ENCODE measurements at regions not wholly inside any gene's neighbourhood (a gene's known extent, or its start where the extent isn't known, plus 50 kb on each side); places are given as distances from the start of the nearest gene placed in this dataset.
"Not testable (repeated sequence)": the region's sequence is repeated elsewhere in the genome, so short reads cannot be mapped to it uniquely, and the experiment has no call there.

GRCh38 chr15:69869291-69869690 is 228.4 kb downstream of the TLE3 start:
- Histone ChIP-seq H3K4me1 (replicated peaks in 1 of 2) (no peaks in the 10 kb centered on the region), H3K4me3 (no peak overlapping the region), H3K27ac (no peak overlapping the region)
- 0 to 100% (median 43%) methylated on average over 1 to 2 of the region's 2 CpGs; no CpG with 5 or more reads in 3 of the 10 experiments for WGBS, 10 experiments
- ATAC-seq (replicated peaks in 6 of 8), result no peak
- in situ Hi-C loops (cut with MboI; ENCODE audit: low pct_unique_long_range_greater_than_20kb in 2 of 9, low sequenced_read_pairs in 9 of 9, unreplicated experiment in 9 of 9), result no loop called here

GRCh38 chr15:69869881-69870505 is 227.7 kb downstream of the TLE3 start:
- no peak overlapping the region for H3K4me3 ChIP-seq
- whole genome bisulfite sequencing, 10 experiments, result 49 to 97% (median 92%) methylated on average over 3 to 8 of the region's 9 CpGs
- in situ Hi-C loops (cut with MboI; ENCODE audit: low pct_unique_long_range_greater_than_20kb in 2 of 9, low sequenced_read_pairs in 9 of 9, unreplicated experiment in 9 of 9), result no loop called here
- no peaks in the 10 kb centered on the region for H3K4me1 ChIP-seq (replicated peaks in 1 of 2)
- ATAC-seq (replicated peaks in 6 of 8), result peak in 1 of 8 experiments; percentile 47
- H3K27ac ChIP-seq, result no peak overlapping the region

- in situ Hi-C loops (cut with MboI; ENCODE audit: low pct_unique_long_range_greater_than_20kb in 2 of 9, low sequenced_read_pairs in 9 of 9, unreplicated experiment in 9 of 9), result no loop called here
- Histone ChIP-seq H3K4me3 (no peak overlapping the region), H3K4me1 (replicated peaks in 1 of 2) (peaks cover 11 to 13% of the 10 kb centered on the region in 2 donors), H3K27ac (no peak overlapping the region)
- ATAC-seq (replicated peaks in 6 of 8), result no peak
- 21 to 88% (median 68%) methylated on average over 1 to 5 of the region's 7 CpGs; no CpG with 5 or more reads in 1 of the 10 experiments for WGBS, 10 experiments
Observed at GRCh38 chr15:69871511-69872134, 226.1 kb downstream of the TLE3 start.

DNA sequence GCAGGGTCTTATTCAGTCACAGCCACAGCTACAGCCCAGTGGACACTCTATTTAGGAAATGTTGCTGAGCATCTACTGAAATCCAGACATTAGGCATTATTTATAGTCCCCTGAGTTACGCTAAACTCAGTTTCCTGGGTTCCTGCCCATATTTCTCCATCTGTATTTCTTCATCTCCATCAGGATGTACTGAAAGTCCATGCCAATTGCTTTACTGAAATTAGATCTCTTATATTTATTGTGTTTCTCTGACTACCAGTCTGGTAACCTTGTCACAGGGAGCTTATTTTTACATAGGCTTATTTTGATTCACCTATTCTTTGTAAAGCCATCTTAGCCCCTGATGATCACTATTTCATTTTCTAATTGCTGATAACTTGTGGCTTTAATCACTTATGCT is 223.9 kb downstream of the TLE3 start:
- Histone ChIP-seq H3K27ac (no peak overlapping the region), H3K4me3 (no peak overlapping the region), H3K4me1 (replicated peaks in 1 of 2) (peaks cover 22 to 26% of the 10 kb centered on the region in 2 donors)
- in situ Hi-C loops (cut with MboI; ENCODE audit: low pct_unique_long_range_greater_than_20kb in 2 of 9, low sequenced_read_pairs in 9 of 9, unreplicated experiment in 9 of 9), result no loop called here
- WGBS, 10 experiments, result 0 to 100% (median 50%) methylated on average over 1 of the region's 1 CpG; no CpG with 5 or more reads in 3 of the 10 experiments
- no peak for ATAC-seq (replicated peaks in 6 of 8)

- ATAC-seq (replicated peaks in 6 of 8), result no peak
- in situ Hi-C loops (cut with MboI; ENCODE audit: low pct_unique_long_range_greater_than_20kb in 2 of 9, low sequenced_read_pairs in 9 of 9, unreplicated experiment in 9 of 9), result no loop called here
Observed at GRCh38 chr15:69874321-69874720, 223.4 kb downstream of the TLE3 start.

DNA sequence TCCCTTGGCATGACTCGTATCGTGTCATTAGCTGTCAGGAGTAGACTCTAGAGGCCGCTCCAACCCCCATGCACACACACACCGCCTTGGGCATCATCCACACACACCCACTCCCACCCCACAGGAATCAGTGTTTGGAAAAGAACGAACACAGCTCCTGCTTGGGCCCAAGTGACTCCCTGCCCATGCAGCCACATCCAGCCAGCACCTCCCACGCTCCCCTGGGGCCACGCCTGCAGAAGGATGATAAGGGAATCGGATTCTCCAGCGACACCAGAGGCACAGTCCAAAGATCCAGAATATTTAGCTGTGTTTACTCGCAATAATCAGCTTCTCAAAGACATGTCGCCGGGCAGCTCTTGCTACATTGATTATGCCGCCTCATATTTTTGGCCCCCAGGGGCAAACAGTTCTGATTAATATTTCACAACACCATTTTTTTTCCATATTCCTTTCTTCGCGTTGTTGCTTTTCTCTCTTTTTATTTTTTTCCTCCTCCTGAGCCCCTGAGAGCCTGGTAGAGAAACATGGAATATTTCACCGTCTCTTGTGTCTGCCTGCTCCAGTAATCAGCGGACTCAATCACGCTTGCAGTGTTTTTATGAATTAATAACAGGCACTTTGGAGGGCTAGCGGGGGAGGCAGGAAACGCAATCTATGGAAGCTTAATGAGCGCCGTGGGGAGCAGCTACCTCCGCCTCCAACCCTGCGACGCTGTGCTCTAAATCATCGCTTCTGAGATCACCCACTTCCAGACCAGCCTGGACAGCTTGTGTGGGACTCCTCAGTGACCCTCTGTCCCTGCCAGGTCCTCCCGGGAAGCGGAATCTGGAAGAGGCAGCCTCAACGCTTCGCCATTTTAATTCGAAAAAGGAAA is 221.4 kb downstream of the TLE3 start:
- WGBS, 10 experiments, result 60 to 89% (median 74%) methylated on average over 7 to 25 of the region's 31 CpGs
- ATAC-seq (replicated peaks in 6 of 8), result peak in 5 of 8 experiments; percentile 96 to 98 (median 97)
- Histone ChIP-seq H3K4me1 (replicated peaks in 1 of 2) (peaks cover 22 to 34% of the 10 kb centered on the region in 2 donors), H3K4me3 (no peak overlapping the region), H3K27ac (peak overlapping the region; percentile 73 to 84)
- in situ Hi-C loops (cut with MboI; ENCODE audit: low pct_unique_long_range_greater_than_20kb in 2 of 9, low sequenced_read_pairs in 9 of 9, unreplicated experiment in 9 of 9), result no loop called here

More at GRCh38 chr15:69874321-69874720, 223.4 kb downstream of the TLE3 start:
- peaks cover 22 to 31% of the 10 kb centered on the region in 2 donors for H3K4me1 ChIP-seq (replicated peaks in 1 of 2)
- H3K4me3 ChIP-seq, result no peak overlapping the region
- H3K27ac ChIP-seq, result no peak overlapping the region

DNA sequence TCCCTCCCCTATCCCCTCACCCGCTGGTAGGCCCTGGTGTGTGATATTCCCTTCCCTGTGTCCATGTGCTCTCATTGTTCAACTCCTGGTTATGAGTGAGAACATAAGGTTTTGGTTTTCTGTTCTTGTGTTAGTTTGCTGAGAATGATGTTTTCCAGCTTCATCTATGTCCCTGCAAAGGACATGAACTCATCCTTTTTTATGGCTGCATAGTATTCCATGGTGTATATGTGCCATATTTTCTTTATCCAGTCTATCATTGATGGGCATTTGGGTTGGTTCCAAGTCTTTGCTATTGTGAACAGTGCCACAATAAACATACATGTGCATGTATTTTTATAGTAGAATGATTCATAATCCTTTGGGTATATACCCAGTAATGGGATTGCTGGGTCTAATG is 217.8 kb downstream of the TLE3 start:
- peaks cover 32 to 48% of the 10 kb centered on the region in 2 donors for H3K4me1 ChIP-seq (replicated peaks in 1 of 2)
- WGBS, 10 experiments, result 20 to 80% methylated on average over 1 of the region's 1 CpG; no CpG with 5 or more reads in 8 of the 10 experiments
- ATAC-seq (replicated peaks in 6 of 8); H3K4me3 ChIP-seq; H3K27ac ChIP-seq; in situ Hi-C loops (cut with MboI; ENCODE audit: low pct_unique_long_range_greater_than_20kb in 2 of 9, low sequenced_read_pairs in 9 of 9, unreplicated experiment in 9 of 9): not testable (repeated sequence)

GRCh38 chr15:69880571-69881301 is 217.0 kb downstream of the TLE3 start:
- Histone ChIP-seq H3K4me3 (no peak overlapping the region), H3K27ac (no peak overlapping the region), H3K4me1 (replicated peaks in 1 of 2) (peaks cover 35 to 52% of the 10 kb centered on the region in 2 donors)
- 63 to 100% (median 91%) methylated on average over 2 to 5 of the region's 6 CpGs; no CpG with 5 or more reads in 1 of the 10 experiments for WGBS, 10 experiments
- peak in 1 of 8 experiments; percentile 73 for ATAC-seq (replicated peaks in 6 of 8)
- in situ Hi-C loops (cut with MboI; ENCODE audit: low pct_unique_long_range_greater_than_20kb in 2 of 9, low sequenced_read_pairs in 9 of 9, unreplicated experiment in 9 of 9), result no loop called here

- H3K27ac ChIP-seq, result no peak overlapping the region
- ATAC-seq (replicated peaks in 6 of 8), result no peak
- H3K4me3 ChIP-seq, result no peak overlapping the region
- in situ Hi-C loops (cut with MboI; ENCODE audit: low pct_unique_long_range_greater_than_20kb in 2 of 9, low sequenced_read_pairs in 9 of 9, unreplicated experiment in 9 of 9), result no loop called here
- H3K4me1 ChIP-seq (replicated peaks in 1 of 2), result peaks cover 35 to 52% of the 10 kb centered on the region in 2 donors
- WGBS, 10 experiments, result 92 to 100% (median 100%) methylated on average over 1 to 3 of the region's 4 CpGs; no CpG with 5 or more reads in 5 of the 10 experiments
Observed at GRCh38 chr15:69881302-69881670, 216.4 kb downstream of the TLE3 start.

DNA sequence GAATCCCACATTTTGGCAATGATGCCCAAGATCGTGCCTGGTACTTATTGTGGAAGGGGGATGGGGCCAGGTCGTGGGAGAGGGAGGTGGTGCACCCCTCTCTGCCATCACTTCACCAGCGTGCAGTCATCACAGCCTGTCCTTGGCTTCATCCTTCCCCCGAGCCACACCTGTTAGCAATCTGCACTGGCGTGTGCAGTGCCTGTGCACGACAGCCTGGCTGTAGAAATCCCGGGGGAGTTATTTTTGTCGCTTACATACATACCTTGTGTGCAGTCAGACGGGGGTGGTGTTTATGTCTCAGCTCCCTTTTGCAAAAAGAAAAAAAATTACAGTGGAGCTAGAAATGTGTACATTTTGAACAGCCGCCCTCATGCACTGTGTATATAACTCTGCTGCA is 216.0 kb downstream of the TLE3 start:
- Histone ChIP-seq H3K4me3 (no peak overlapping the region), H3K4me1 (replicated peaks in 1 of 2) (peaks cover 35 to 52% of the 10 kb centered on the region in 2 donors), H3K27ac (no peak overlapping the region)
- ATAC-seq (replicated peaks in 6 of 8), result peak in 3 of 8 experiments; percentile 15 to 26 (median 21)
- in situ Hi-C loops (cut with MboI; ENCODE audit: low pct_unique_long_range_greater_than_20kb in 2 of 9, low sequenced_read_pairs in 9 of 9, unreplicated experiment in 9 of 9), result no loop called here
- WGBS, 10 experiments, result 0 to 100% (median 78%) methylated on average over 1 to 8 of the region's 10 CpGs

- Histone ChIP-seq H3K4me1 (replicated peaks in 1 of 2) (peaks cover 31 to 51% of the 10 kb centered on the region in 2 donors), H3K4me3 (no peak overlapping the region), H3K27ac (no peak overlapping the region)
- in situ Hi-C loops (cut with MboI; ENCODE audit: low pct_unique_long_range_greater_than_20kb in 2 of 9, low sequenced_read_pairs in 9 of 9, unreplicated experiment in 9 of 9), result no loop called here
- ATAC-seq (replicated peaks in 6 of 8), result no peak
- 50 to 100% (median 97%) methylated on average over 1 to 2 of the region's 2 CpGs; no CpG with 5 or more reads in 4 of the 10 experiments for WGBS, 10 experiments
Observed at GRCh38 chr15:69883306-69883705, 214.4 kb downstream of the TLE3 start.

- peak overlapping the region; percentile 70 to 78 for H3K27ac ChIP-seq
- in situ Hi-C loops (cut with MboI; ENCODE audit: low pct_unique_long_range_greater_than_20kb in 2 of 9, low sequenced_read_pairs in 9 of 9, unreplicated experiment in 9 of 9), result no loop called here
- 0 to 80% (median 0%) methylated on average over 1 to 7 of the region's 19 CpGs; no CpG with 5 or more reads in 1 of the 10 experiments for WGBS, 10 experiments
- peaks cover 31 to 40% of the 10 kb centered on the region in 2 donors for H3K4me1 ChIP-seq (replicated peaks in 1 of 2)
- peak in 7 of 8 experiments; percentile 41 to 97 (median 95) for ATAC-seq (replicated peaks in 6 of 8)
- H3K4me3 ChIP-seq, result no peak overlapping the region
Observed at GRCh38 chr15:69885173-69885955, 212.4 kb downstream of the TLE3 start.
